ENCODE measurements at regions not wholly inside any gene's neighbourhood (a gene's known extent, or its start where the extent isn't known, plus 50 kb on each side); places are given as distances from the start of the nearest gene placed in this dataset.

GRCh38 chr5:125298258-125298657 is 551.8 kb upstream of the ZNF608 start:
- TF ChIP-seq CTCF (IDR thresholded peaks at IDR 0.05) (no peak), POLR2A (IDR thresholded peaks at IDR 0.05) (no peak)
